ENCODE measurements at regions not wholly inside any gene's neighbourhood (a gene's known extent, or its start where the extent isn't known, plus 50 kb on each side); places are given as distances from the start of the nearest gene placed in this dataset.

DNA sequence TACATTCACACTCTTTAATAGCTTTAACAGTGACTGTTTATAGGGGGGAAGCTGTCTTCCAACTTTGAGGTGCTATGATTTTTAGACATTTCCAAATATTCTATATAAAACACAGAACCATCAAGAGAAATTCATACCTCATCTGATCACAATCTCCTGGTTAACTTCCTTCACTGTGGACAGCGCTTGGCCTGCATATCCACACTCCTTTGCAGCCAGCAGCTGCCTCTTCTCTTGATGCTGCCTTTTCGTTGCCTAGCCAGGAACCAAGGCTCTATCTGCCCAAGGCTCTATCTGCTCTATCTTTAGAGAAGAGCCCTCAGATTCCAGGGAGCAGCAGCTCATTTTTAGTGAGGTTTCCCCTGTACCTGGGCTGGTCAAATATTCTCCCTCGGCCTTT lies 252.0 kb downstream of the PTEN start:
- Histone ChIP-seq H3K4me1 (ENCODE audit: control insufficient read depth in 5 of 5, insufficient read depth in 5 of 5, low read length in 5 of 5) (peaks cover 0 to 20% (median 14%) of the 10 kb centered on the region in 5 donors), H3K9me3 (ENCODE audit: control insufficient read depth in 5 of 5, low read length in 5 of 5) (no peaks in the 10 kb centered on the region), H3K27ac (ENCODE audit: low read depth, low read length) (no peak overlapping the region), H3K36me3 (ENCODE audit: control insufficient read depth in 5 of 5, insufficient read depth in 5 of 5, low read length in 5 of 5) (no peaks in the 10 kb centered on the region), H3K27me3 (ENCODE audit: control insufficient read depth in 5 of 5, insufficient read depth in 4 of 5, low read length in 5 of 5) (no peaks in the 10 kb centered on the region), H3K4me3 (ENCODE audit: low read depth in 1 of 5, low read length in 5 of 5) (no peak overlapping the region), H3K9ac (ENCODE audit: low read length in 5 of 5) (no peak overlapping the region)

DNA sequence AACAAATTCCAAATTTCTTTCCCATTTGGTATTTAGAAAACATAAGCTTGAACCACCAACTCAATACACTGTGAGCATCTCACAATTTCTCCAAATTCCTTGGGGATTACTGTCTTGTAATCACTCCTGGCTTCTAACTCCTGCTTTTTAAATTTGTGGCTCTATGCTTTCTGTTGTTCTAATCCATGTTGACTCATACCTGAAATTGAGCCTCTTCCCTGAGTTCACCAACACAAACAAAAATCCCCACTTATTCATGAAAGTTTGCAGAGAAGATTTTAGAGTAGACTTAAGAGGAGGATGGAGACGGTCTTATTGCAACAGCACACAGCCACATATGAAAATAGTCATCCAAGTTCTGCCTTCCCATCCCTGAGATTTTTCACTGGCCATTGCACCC lies 252.5 kb downstream of the PTEN start:
- Histone ChIP-seq H3K27ac (ENCODE audit: low read depth, low read length) (no peak overlapping the region), H3K27me3 (ENCODE audit: control insufficient read depth in 5 of 5, insufficient read depth in 4 of 5, low read length in 5 of 5) (no peaks in the 10 kb centered on the region), H3K4me1 (ENCODE audit: control insufficient read depth in 5 of 5, insufficient read depth in 5 of 5, low read length in 5 of 5) (peaks cover 0 to 20% (median 19%) of the 10 kb centered on the region in 5 donors), H3K9me3 (ENCODE audit: control insufficient read depth in 5 of 5, low read length in 5 of 5) (no peaks in the 10 kb centered on the region), H3K9ac (ENCODE audit: low read length in 5 of 5) (no peak overlapping the region), H3K36me3 (ENCODE audit: control insufficient read depth in 5 of 5, insufficient read depth in 5 of 5, low read length in 5 of 5) (no peaks in the 10 kb centered on the region), H3K4me3 (ENCODE audit: low read depth in 1 of 5, low read length in 5 of 5) (no peak overlapping the region)

DNA sequence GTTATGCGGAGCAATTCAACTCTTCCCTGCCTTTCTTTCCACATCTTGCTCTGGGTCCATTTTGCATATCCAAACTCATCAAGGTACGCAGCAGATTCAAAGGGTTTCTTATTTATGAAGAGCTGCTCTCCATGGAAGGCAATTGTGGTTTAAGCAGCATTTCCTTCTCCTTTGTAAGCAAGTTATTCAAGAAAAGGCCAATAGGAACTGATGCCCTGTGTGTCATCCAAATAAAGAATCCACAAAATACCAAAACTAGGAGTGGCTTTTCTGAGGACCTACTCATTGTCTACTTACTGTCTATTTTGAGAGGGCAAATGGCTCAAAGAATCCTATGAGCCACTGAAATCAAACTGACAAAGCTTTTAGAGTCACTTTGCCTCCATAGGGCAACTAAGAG lies 253.1 kb downstream of the PTEN start:
- Histone ChIP-seq H3K36me3 (ENCODE audit: control insufficient read depth in 5 of 5, insufficient read depth in 5 of 5, low read length in 5 of 5) (no peaks in the 10 kb centered on the region), H3K9ac (ENCODE audit: low read length in 5 of 5) (no peak overlapping the region), H3K27ac (ENCODE audit: low read depth, low read length) (no peak overlapping the region), H3K4me3 (ENCODE audit: low read depth in 1 of 5, low read length in 5 of 5) (no peak overlapping the region), H3K9me3 (ENCODE audit: control insufficient read depth in 5 of 5, low read length in 5 of 5) (no peaks in the 10 kb centered on the region), H3K27me3 (ENCODE audit: control insufficient read depth in 5 of 5, insufficient read depth in 4 of 5, low read length in 5 of 5) (no peaks in the 10 kb centered on the region), H3K4me1 (ENCODE audit: control insufficient read depth in 5 of 5, insufficient read depth in 5 of 5, low read length in 5 of 5) (peaks cover 0 to 21% (median 19%) of the 10 kb centered on the region in 5 donors)

DNA sequence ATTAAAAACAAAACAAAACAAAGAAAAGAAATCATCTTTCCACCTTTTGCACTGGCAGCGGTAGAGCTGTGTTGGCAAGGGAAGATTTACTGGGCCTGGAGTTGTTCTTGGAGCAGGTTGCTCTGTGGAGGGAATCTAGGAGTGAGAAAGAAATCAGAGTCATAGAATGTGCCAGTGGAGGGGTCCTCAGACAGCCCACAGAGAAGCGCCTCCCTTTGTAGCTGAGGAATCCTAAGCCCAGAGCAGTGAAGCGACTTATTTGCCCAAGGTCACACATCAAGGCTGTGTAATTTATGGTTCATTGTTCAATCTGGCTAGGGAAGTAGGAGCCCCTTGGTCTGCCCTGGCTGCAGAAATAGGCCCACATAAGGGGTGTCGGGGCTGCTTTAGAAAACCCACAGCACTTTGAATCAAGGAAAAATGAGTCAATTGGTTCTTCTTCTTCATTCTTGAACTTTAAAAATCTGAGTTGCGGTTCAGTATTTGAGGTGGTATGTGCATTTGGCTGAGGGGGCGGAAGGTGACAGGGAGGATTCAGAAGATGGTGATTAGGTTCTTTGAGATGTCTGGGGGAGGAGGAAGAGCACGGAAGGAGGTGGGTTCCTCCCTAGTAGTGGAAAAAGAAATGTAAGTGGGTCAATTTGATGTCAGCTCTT lies 253.7 kb downstream of the PTEN start:
- Histone ChIP-seq H3K4me1 (ENCODE audit: control insufficient read depth in 5 of 5, insufficient read depth in 5 of 5, low read length in 5 of 5) (peaks cover 0 to 21% (median 19%) of the 10 kb centered on the region in 5 donors), H3K9ac (ENCODE audit: low read length in 5 of 5) (no peak overlapping the region), H3K4me3 (ENCODE audit: low read depth in 1 of 5, low read length in 5 of 5) (no peak overlapping the region), H3K27ac (ENCODE audit: low read depth, low read length) (no peak overlapping the region), H3K36me3 (ENCODE audit: control insufficient read depth in 5 of 5, insufficient read depth in 5 of 5, low read length in 5 of 5) (no peaks in the 10 kb centered on the region), H3K27me3 (ENCODE audit: control insufficient read depth in 5 of 5, insufficient read depth in 4 of 5, low read length in 5 of 5) (no peaks in the 10 kb centered on the region), H3K9me3 (ENCODE audit: control insufficient read depth in 5 of 5, low read length in 5 of 5) (no peaks in the 10 kb centered on the region)

DNA sequence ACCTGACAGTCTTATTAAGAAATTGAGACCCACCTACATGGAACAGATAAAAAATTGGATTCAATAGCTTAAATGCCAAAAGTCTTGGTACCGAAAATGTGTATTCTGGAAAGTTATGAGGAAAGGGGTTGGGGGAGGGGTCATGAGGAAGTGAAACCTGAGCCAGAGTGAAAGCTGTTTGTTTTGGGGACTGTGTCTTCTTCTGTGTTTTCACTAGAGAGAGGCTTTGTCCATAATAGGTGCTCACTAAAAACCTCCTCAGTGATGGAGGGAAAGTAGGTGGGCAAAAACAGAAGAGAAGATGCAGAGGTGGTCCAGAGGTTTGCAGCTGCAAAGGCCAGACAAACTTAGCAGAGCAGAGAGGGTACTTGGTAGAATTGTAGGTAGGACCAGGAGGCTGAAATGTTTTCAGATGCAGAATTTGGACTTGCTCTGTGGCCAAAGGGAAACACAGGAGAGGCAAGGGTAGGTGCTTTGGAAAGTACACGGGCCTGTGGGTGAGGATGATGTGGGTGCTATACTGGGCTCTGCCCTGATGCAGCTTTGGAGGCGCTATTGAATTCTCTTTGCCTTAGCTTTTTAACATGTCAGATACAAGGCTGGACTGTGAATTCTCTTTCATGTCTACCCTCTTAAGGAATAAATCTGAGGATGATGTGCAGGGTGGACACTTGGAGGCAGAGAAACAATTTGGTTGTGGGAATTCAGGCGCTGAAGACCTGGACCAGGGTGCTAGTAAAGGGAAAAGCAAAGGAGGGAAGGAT lies 254.6 kb downstream of the PTEN start:
- Histone ChIP-seq H3K27ac (ENCODE audit: low read depth, low read length) (no peak overlapping the region), H3K36me3 (ENCODE audit: control insufficient read depth in 5 of 5, insufficient read depth in 5 of 5, low read length in 5 of 5) (no peaks in the 10 kb centered on the region), H3K9ac (ENCODE audit: low read length in 5 of 5) (no peak overlapping the region), H3K4me3 (ENCODE audit: low read depth in 1 of 5, low read length in 5 of 5) (no peak overlapping the region), H3K27me3 (ENCODE audit: control insufficient read depth in 5 of 5, insufficient read depth in 4 of 5, low read length in 5 of 5) (no peaks in the 10 kb centered on the region), H3K9me3 (ENCODE audit: control insufficient read depth in 5 of 5, low read length in 5 of 5) (no peaks in the 10 kb centered on the region), H3K4me1 (ENCODE audit: control insufficient read depth in 5 of 5, insufficient read depth in 5 of 5, low read length in 5 of 5) (peaks cover 0 to 20% (median 16%) of the 10 kb centered on the region in 5 donors)

DNA sequence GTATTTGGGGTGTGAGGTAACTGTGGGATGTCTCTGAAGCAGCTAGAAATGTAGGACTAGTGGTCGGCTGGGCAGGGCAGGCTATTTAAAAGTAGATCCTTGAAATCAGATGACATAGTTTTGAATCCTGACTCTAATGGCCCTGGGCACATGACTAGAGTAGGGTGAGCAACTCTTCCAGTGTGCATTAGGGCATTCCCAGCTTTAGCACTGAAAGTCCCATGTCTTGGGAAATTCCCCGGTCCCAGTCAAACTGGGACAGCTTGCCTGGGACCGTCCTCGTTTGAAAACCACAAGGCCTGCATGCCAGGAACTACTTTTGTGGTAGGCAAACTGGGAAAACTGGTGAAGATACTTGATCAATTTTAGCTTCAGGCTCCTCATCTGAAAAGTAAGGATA lies 255.3 kb downstream of the PTEN start:
- no peaks in the 10 kb centered on the region for H3K27me3 ChIP-seq (ENCODE audit: control insufficient read depth in 5 of 5, insufficient read depth in 4 of 5, low read length in 5 of 5)
- no peaks in the 10 kb centered on the region for H3K36me3 ChIP-seq (ENCODE audit: control insufficient read depth in 5 of 5, insufficient read depth in 5 of 5, low read length in 5 of 5)
- H3K9me3 ChIP-seq (ENCODE audit: control insufficient read depth in 5 of 5, low read length in 5 of 5): no peaks in the 10 kb centered on the region
- H3K4me3 ChIP-seq (ENCODE audit: low read depth in 1 of 5, low read length in 5 of 5): no peak overlapping the region
- H3K9ac ChIP-seq (ENCODE audit: low read length in 5 of 5): no peak overlapping the region
- peaks cover 0 to 16% (median 9%) of the 10 kb centered on the region in 5 donors for H3K4me1 ChIP-seq (ENCODE audit: control insufficient read depth in 5 of 5, insufficient read depth in 5 of 5, low read length in 5 of 5)
- H3K27ac ChIP-seq (ENCODE audit: low read depth, low read length): no peak overlapping the region

DNA sequence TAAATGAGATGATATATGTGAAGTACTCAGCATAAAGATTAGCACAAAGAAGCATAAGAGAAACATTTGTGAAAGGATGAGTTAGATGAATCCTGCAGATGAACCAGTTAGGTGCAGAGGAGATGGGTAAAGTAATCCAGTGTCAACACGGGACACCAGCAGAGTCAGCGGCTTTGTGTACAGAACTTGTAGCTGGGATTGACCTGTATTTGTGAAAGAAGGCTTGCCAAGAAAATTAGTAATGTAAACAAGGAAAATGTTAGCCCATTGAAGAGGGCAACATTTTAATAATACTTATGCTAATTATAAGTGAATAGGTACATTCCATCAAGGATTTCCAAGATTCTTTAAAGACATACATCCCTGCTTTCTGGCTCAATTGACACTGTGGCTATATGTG lies 255.7 kb downstream of the PTEN start:
- Histone ChIP-seq H3K27ac (ENCODE audit: low read depth, low read length) (no peak overlapping the region), H3K4me3 (ENCODE audit: low read depth in 1 of 5, low read length in 5 of 5) (no peak overlapping the region), H3K9ac (ENCODE audit: low read length in 5 of 5) (no peak overlapping the region), H3K27me3 (ENCODE audit: control insufficient read depth in 5 of 5, insufficient read depth in 4 of 5, low read length in 5 of 5) (no peaks in the 10 kb centered on the region), H3K4me1 (ENCODE audit: control insufficient read depth in 5 of 5, insufficient read depth in 5 of 5, low read length in 5 of 5) (peaks cover 0 to 12% (median 5%) of the 10 kb centered on the region in 5 donors), H3K9me3 (ENCODE audit: control insufficient read depth in 5 of 5, low read length in 5 of 5) (no peaks in the 10 kb centered on the region), H3K36me3 (ENCODE audit: control insufficient read depth in 5 of 5, insufficient read depth in 5 of 5, low read length in 5 of 5) (no peaks in the 10 kb centered on the region)

DNA sequence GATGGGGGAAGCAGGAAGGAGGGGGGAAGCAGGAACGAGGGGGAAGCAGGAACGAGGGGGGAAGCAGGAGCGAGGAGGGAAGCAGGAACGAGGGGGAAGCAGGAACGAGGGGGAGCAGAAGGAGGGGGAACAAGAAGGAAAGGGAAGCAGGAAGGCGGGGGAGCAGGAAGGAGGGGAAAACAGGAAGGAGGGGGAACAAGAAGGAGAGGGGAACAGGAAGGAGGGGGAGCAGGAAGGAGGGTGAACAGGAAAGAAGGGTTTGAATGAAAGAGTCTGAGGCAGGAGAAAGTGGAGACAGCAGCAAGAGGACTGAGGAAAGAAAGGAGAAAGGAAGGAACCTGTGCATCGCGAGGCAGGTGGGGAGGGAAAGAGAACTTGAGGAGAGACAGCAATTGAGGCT lies 256.6 kb downstream of the PTEN start:
- Histone ChIP-seq H3K4me3 (ENCODE audit: low read depth in 1 of 5, low read length in 5 of 5) (no peak overlapping the region), H3K9ac (ENCODE audit: low read length in 5 of 5) (no peak overlapping the region), H3K4me1 (ENCODE audit: control insufficient read depth in 5 of 5, insufficient read depth in 5 of 5, low read length in 5 of 5) (peaks cover 0 to 11% (median 5%) of the 10 kb centered on the region in 5 donors), H3K27me3 (ENCODE audit: control insufficient read depth in 5 of 5, insufficient read depth in 4 of 5, low read length in 5 of 5) (no peaks in the 10 kb centered on the region), H3K9me3 (ENCODE audit: control insufficient read depth in 5 of 5, low read length in 5 of 5) (no peaks in the 10 kb centered on the region), H3K27ac (ENCODE audit: low read depth, low read length) (no peak overlapping the region), H3K36me3 (ENCODE audit: control insufficient read depth in 5 of 5, insufficient read depth in 5 of 5, low read length in 5 of 5) (no peaks in the 10 kb centered on the region)

DNA sequence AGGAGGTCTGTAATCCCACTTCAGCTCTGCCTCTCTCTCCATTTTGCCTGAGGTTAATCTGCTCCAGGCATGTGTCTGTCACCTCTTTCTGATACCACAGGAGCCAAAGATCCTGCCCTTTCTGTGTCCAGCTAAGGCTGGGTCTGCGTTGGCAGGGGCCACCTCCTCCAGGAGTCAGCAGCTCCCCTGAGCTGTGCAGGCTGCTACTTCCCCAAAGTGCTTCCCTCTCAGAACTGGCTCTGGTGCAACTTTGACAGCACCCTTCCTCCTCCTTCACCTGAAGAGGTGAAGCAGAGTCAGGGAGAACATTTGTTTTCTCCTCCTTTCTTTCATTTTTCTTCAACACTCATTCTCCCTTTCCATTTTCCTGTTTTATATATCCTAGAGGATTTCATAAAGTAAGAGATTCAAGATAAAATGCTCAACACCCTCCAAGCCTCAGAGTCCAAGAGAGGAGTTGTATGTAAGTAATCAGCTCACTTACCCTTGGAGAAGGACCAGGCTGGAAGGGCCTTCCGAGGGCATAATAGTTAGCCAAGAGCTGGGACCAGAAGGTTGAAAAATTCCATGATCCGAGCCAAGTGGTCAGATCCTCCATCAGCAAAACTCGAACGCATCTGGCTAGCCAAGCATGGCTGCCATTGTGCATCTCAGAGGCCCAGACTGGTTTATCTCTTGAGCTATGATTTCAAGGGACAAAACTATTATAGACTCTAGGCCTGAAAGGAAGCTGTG lies 257.3 kb downstream of the PTEN start:
- Histone ChIP-seq H3K9ac (ENCODE audit: low read length in 5 of 5) (no peak overlapping the region), H3K27ac (ENCODE audit: low read depth, low read length) (no peak overlapping the region), H3K27me3 (ENCODE audit: control insufficient read depth in 5 of 5, insufficient read depth in 4 of 5, low read length in 5 of 5) (no peaks in the 10 kb centered on the region), H3K36me3 (ENCODE audit: control insufficient read depth in 5 of 5, insufficient read depth in 5 of 5, low read length in 5 of 5) (no peaks in the 10 kb centered on the region), H3K4me3 (ENCODE audit: low read depth in 1 of 5, low read length in 5 of 5) (no peak overlapping the region), H3K9me3 (ENCODE audit: control insufficient read depth in 5 of 5, low read length in 5 of 5) (no peaks in the 10 kb centered on the region), H3K4me1 (ENCODE audit: control insufficient read depth in 5 of 5, insufficient read depth in 5 of 5, low read length in 5 of 5) (peaks cover 0 to 11% (median 5%) of the 10 kb centered on the region in 5 donors)

DNA sequence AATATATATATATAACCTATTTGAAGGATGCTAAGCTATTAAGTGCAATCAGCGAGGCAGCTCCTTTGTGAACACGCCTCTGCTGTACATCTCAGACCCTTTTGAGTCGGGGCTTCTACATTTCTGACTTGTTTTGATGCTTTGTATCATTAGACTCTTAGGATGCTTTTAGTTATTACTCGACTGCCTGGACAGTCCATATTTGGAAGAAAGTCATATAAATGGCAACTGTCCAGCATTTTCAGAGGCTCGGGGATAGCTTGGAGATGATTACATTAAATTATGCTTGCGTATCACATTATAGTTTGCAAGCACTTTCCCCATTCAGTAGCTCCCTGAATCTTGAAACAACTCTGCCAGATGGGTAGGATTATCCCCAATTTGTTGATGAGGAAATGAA lies 257.9 kb downstream of the PTEN start:
- Histone ChIP-seq H3K27me3 (ENCODE audit: control insufficient read depth in 5 of 5, insufficient read depth in 4 of 5, low read length in 5 of 5) (no peaks in the 10 kb centered on the region), H3K4me1 (ENCODE audit: control insufficient read depth in 5 of 5, insufficient read depth in 5 of 5, low read length in 5 of 5) (peaks cover 0 to 11% (median 5%) of the 10 kb centered on the region in 5 donors), H3K36me3 (ENCODE audit: control insufficient read depth in 5 of 5, insufficient read depth in 5 of 5, low read length in 5 of 5) (no peaks in the 10 kb centered on the region), H3K4me3 (ENCODE audit: low read depth in 1 of 5, low read length in 5 of 5) (no peak overlapping the region), H3K9ac (ENCODE audit: low read length in 5 of 5) (no peak overlapping the region), H3K9me3 (ENCODE audit: control insufficient read depth in 5 of 5, low read length in 5 of 5) (no peaks in the 10 kb centered on the region), H3K27ac (ENCODE audit: low read depth, low read length) (no peak overlapping the region)

Data from subcutaneous abdominal adipose tissue (tissue), 5 donors.